ENCODE measurements at regions not wholly inside any gene's neighbourhood (a gene's known extent, or its start where the extent isn't known, plus 50 kb on each side); places are given as distances from the start of the nearest gene placed in this dataset.

DNA sequence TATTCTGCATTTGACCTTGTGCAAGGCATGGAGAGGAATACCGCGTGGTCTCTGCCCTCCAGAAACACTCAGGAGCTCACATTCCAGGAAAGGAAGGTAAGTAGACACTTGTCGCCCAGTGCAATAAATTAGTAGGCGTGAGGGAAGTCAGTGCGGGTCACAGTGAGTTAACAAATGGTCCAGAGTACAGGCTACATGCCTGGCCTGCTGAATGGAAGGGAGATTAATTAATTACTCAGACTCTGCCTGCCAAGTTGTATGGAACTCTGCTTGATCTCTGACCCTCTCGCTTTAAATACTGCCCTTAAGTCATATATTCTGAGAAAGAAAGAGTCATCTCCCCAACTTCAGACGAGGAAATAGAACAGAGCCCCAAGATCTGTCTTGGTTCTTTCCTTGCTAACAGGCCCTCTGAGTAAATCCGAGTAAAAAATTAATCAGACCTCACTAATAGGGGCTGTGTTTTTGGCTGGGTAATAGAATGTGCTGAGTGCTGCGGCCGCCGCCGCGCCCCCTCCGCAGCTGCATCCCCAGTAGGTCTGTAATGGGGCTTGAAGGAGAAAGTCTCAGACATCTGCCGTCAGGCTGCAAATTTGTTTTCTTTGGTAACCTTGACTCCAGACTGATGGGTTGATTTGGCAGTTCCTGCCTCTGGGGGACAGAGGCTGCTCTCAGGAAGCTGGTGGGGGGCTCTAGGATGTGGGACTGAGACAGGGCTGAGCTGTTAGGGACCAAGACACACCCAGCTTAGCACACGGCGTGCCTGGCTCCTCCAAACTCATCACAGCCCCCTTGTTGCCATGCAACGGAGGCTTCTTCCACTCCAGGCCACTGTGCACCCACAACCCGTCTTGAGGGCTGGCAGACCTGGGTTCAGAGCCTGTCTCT is 144.4 kb downstream of the NSG2 start:
- no peak for DNase-seq (ENCODE audit: low spot score in 2 of 2)
- no peak for FAIRE-seq

- DNase-seq (ENCODE audit: low spot score in 2 of 2): no peak
- FAIRE-seq: no peak
Measured at GRCh38 chr5:174191076-174191475, 145.6 kb downstream of the NSG2 start.

DNA sequence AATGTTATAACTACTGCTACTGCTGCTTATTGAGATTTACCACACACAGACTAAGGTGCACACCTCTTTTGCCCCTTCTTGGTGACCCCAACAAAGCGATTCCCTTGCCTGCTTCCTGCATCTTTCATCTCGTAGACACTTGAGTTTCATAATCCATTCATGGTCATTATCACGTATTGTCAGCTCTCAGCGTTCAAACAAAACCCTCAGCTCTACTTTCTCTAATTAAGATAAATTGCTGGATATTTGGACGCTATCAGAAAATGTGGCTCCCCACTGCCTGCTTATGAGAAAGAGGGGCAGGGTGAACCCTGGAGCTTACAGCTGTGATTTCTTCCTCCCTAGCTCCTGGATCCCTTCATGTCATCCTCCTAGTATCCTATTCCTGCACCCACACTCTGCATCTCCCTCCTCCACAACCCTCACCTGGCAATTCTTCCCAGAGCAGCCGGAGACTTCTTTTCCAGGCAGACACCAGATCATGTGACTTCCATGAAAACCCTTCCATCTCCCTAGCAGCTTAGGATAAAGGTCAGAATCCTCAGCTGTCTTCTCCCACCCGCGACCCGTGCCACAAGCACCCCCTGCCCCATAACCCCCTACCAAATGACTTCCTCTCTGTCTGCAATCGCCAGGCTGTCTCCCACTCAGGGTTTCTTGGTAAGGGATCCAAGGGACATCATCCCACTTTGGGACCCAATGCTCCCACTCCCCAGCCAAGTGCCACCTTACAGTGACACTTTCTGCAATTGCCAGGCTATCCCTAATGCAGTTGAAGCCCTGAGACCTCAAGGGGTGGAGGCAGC is 146.5 kb downstream of the NSG2 start:
- FAIRE-seq (no peak), DNase-seq (ENCODE audit: low spot score in 2 of 2) (no peak)

DNA sequence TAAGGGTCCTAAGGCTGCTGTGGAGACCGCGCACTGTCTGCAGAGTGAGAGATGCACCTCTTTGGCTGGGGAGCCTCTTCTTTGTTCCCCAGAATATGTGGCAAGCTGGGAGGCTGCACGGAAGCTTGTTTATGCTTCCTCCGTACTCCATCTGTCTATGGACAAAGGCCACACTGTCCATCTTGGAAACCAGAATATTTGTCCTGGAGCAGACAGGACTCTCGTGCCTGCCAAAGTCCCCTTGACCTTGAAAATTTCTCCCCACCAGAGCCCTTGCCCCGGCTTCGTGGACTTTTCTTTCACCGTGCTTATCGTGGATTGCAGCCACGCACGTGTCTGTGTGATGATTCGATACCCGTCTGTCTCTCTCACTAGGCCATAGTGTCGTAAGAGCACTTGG is 147.4 kb downstream of the NSG2 start:
- DNase-seq (ENCODE audit: low spot score in 2 of 2) (no peak), FAIRE-seq (no peak)

DNA sequence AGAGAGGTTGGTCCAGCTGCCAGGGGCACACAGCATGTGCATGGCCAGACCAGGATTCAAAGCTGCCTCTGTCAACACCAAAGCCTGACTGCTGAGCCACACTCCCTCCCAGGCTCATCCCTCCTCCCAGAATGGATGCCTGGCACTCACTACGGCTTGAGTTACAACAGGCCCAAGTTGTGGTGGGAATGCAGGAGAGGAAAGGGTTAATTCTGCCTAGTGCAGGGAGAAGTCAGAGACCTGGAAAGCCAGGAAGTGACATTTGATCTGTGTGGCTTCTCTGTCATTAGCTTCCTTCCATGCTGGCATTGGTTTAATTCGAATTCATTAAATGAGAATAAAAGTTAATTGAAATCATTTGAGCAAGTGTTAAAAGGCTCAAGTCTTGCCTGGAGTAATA is 150.0 kb downstream of the NSG2 start:
- DNase-seq (ENCODE audit: low spot score in 2 of 2): no peak
- no peak for FAIRE-seq

DNA sequence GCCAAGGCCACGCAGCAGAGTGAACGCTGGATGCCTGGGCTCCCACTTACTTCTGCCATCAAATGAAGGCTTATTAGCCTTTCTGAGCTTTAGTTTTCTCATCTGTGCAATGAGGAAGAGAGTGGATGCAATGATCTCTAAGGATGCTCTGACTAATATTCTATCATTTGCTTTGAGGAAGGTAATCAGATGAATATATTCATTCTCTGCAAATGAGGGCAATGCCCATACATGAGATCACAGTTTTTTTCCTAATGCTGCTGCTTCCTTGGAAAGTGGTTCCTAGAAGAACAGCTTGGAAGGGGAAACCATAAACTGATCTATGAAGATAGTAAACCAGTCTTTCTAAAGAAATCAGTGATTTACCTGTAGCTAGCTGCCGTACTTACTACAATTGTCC is 152.4 kb downstream of the NSG2 start:
- DNase-seq (ENCODE audit: low spot score in 2 of 2) (no peak), FAIRE-seq (no peak)

- FAIRE-seq (no peak), DNase-seq (ENCODE audit: low spot score in 2 of 2) (no peak)
Measured at GRCh38 chr5:174198541-174198940, 153.0 kb downstream of the NSG2 start.

DNA sequence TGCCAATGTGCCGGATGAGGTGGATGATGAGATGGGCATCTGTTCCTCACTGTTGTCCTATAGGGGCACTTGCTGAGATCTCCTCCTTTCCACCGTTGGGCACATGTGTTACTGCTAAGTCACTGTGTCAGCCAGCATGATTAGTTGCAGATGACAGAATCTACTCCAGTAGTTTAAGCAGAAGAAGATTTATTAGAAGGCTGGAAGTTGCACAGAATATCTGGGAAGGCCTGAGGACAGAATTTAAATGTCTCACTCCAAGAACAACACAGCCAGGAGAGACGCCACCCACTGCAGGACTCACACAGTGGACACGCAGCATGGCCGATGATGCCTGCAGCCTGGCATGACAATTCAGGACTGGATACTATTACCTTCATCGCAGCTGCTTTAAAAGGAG is 157.5 kb downstream of the NSG2 start:
- FAIRE-seq (no peak), DNase-seq (ENCODE audit: low spot score in 2 of 2) (no peak)

DNA sequence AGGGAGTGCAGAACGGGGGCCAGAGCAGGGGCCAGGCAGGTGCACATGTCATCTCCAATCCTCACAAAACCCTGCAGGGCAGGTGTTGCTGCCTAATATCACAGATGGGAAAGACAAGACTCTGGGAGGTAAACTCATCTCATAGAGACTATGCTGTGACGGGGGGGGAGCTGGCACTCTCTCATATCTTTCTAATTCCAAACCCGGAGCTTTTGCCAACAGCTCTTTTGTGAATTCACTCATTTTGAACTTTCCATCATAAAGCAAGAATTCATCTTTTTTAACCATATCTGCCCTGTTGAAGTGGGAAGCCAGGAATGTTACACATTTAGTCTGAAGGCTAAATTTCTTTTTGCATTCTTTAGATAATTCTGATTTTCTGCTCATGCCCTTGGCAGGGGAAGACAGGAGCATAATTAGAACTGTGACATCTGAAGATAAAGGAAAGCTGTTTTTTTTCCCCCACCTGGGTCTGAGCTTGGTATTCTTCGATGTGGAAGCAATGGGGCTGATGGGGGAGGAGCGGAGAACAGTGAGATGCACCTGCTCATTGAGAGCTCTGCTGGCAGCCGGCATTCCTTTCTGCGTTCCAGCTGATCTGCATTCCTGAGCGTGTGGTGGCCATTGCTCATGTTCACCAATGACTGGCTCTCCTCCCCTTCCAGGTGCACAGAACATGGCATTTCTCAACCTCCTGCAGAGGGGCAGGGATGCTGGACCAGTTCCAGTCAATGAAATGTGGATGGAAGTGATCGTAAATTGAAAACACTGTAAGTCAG is 159.2 kb downstream of the NSG2 start:
- DNase-seq (ENCODE audit: low spot score in 2 of 2): no peak
- FAIRE-seq: no peak

DNA sequence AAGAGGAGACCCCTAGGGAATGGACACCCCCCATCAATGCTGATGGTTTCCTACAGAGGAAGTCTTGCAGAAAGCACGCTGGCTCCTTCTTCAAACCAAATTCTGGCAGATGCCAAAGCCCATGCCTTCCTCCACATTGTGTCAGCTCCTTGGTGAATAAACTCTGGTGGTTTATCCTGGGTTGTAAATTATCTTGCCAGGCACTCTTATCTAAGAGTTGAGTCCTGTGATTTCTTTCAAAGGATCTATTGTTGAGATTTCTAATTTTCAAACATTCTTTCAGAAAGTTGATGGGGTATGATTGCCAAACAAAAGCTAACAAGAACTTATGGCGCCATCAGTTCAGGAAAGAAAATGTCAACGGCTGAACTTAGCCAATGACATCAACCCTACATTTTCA is 160.4 kb downstream of the NSG2 start:
- DNase-seq (ENCODE audit: low spot score in 2 of 2) (no peak), FAIRE-seq (no peak)

DNA sequence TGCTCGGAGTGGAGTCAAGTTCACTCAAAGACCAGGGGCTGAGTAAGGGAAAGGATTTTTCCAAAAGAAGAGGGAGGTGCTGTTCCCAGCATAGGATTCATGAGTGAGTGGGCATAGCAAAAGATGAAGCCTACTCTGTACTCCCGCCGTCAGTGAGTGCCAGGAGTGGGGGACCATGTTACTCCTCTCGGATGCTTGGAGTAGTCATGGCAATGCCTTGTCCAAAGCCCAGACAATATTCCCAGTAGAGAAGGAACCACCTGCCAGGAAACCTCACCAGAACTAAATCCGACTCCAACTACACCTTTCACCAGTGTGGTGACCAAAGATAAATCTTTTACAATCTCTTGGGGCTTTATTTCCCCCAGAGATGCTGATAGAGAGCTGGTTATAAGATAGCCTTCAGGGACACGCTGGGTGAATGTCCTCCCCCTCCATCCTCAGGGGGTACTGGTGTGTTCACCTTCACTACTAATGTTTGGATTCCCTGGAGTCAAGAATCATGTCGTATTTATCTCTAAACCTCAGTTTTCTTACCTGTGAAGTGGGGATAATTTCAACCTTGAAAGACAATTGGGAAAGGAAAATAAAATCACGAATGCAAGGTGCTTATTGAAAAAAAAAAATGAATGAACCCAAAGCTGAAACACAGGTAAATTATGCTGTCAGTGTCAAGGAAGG is 165.2 kb downstream of the NSG2 start:
- DNase-seq (ENCODE audit: low spot score in 2 of 2) (no peak), FAIRE-seq (no peak)

GRCh38 chr5:174211277-174211626 is 165.7 kb downstream of the NSG2 start:
- FAIRE-seq (no peak), DNase-seq (ENCODE audit: low spot score in 2 of 2) (no peak)

GRCh38 chr5:174217527-174217926 is 172.0 kb downstream of the NSG2 start:
- no peak for FAIRE-seq

DNA sequence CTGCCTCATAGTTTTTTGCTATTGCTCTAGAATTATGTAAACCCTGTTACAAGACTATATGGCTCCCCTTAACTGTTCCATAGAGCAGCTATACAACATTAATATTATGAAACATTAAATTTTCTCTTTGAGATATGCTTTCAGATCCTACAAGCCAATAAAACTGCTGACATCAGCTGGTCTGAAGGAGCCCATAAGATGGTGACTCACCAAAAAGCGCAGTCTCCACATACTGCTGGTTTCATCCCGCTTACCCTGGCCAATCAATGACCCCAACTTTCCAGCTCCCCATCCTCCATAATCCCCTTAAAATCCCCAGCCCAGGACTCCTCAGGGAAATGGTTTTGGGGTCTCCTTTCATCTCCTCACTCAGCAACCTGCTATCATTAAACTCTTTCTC is 172.7 kb downstream of the NSG2 start:
- no peak for FAIRE-seq
- DNase-seq (ENCODE audit: low spot score in 2 of 2): no peak

More at GRCh38 chr5:174217527-174217926, 172.0 kb downstream of the NSG2 start:
- DNase-seq (ENCODE audit: low spot score in 2 of 2): no peak

DNA sequence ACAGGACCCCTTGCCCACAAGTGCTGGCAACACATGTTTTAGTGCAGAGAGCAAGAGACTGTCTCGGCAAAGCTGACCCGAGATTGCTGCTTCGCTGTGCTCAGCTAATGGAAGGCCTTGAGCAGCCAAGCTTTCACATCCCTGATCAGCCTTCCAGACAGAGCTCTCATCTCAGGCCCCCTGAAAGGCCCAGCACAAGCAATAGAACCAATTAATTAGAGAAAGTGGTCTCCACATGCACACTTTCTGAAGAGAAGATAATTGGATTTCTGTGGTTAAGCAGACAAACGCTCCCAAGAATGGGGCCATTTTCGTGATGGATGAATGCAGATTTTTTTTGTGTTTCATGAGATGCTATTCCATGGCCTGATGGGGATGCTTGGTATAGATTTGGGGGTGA is 174.9 kb downstream of the NSG2 start:
- DNase-seq (ENCODE audit: low spot score in 2 of 2) (no peak), FAIRE-seq (no peak)

DNA sequence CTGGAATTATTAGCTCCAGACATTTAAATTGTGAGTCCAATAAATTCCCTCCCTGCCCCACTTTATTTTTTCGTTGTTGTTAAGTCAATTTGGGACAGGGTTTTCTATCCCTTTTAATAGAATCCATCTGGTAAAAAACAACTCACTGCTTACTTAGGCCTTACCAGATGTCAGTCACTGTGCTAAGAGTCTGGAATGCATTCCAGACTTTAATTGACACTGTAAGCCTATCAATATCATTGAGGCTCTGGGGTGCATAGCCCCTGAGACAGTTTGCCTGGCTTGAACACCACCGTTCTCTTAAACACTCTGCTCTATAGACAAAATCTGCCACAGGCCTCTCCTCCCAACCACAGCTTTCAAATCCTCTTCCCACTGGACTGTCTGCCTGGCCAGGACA is 175.9 kb downstream of the NSG2 start:
- no peak for FAIRE-seq

GRCh38 chr5:174221946-174222345 is 176.4 kb downstream of the NSG2 start:
- no peak for FAIRE-seq

More for the DNA sequence above, 175.9 kb downstream of the NSG2 start:
- no peak for DNase-seq (ENCODE audit: low spot score in 2 of 2)

DNA sequence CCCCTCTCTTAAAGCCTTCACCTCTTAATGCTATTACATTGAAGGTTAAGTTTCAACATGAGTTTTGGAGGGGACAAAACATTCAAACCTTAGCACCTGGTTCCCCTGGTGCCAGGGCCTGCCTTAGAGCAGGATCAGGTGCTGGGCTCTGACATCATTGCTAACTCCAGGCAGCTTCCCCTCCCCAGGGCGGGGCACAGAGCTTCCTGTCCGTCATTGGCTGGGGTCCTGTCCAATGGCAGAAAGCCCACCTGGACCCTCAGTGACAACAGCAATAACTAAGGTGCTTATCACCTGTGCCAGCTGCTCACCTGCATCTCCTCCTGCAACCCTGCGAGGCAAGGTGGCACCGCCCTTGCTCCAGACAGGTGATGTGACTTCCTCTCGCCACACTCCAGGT is 177.4 kb downstream of the NSG2 start:
- DNase-seq (ENCODE audit: low spot score in 2 of 2) (no peak), FAIRE-seq (no peak)

More at GRCh38 chr5:174221946-174222345, 176.4 kb downstream of the NSG2 start:
- DNase-seq (ENCODE audit: low spot score in 2 of 2): no peak

DNA sequence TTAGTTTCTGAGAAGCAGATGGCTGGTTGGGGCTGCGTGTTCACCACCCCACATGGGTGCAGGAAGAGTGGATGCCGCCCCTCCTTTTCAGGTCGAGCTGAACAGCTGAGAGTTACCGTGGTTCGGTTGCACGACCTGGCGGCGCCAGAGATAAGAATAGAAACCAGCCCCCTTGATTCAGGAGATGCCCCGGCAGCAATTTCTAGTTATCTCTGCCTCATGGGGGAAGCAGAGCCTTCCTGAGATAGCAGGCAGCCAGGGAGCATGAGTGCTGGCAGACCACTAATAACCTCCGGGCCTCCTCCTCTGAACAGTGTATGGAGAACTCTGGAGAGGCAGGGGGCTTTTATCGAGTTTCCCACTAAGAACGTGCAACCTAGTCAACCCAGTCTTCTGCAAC is 177.8 kb downstream of the NSG2 start:
- DNase-seq (ENCODE audit: low spot score in 2 of 2) (no peak), FAIRE-seq (no peak)

GRCh38 chr5:174229068-174229467 is 183.6 kb downstream of the NSG2 start:
- DNase-seq (ENCODE audit: low spot score in 2 of 2) (no peak), FAIRE-seq (no peak)
